ENCODE measurements at regions not wholly inside any gene's neighbourhood (a gene's known extent, or its start where the extent isn't known, plus 50 kb on each side); places are given as distances from the start of the nearest gene placed in this dataset.

- TF ChIP-seq, protein P1, sequence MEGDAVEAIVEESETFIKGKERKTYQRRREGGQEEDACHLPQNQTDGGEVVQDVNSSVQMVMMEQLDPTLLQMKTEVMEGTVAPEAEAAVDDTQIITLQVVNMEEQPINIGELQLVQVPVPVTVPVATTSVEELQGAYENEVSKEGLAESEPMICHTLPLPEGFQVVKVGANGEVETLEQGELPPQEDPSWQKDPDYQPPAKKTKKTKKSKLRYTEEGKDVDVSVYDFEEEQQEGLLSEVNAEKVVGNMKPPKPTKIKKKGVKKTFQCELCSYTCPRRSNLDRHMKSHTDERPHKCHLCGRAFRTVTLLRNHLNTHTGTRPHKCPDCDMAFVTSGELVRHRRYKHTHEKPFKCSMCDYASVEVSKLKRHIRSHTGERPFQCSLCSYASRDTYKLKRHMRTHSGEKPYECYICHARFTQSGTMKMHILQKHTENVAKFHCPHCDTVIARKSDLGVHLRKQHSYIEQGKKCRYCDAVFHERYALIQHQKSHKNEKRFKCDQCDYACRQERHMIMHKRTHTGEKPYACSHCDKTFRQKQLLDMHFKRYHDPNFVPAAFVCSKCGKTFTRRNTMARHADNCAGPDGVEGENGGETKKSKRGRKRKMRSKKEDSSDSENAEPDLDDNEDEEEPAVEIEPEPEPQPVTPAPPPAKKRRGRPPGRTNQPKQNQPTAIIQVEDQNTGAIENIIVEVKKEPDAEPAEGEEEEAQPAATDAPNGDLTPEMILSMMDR (IDR thresholded peaks at IDR 0.05): no peak
- no peak for TF ChIP-seq POLR2A (IDR thresholded peaks at IDR 0.05)
Measured at GRCh38 chr1:221902961-221903360, 161.1 kb upstream of the DUSP10 start.

Measured in uterus (tissue), 2 donors.